GM10266 (cell line): ENCODE measurements at regions not wholly inside any gene's neighbourhood (a gene's known extent, or its start where the extent isn't known, plus 50 kb on each side); places are given as distances from the start of the nearest gene placed in this dataset.

Source experiments
- DNase-seq: peaks from one replicate; pipeline ENCODE4 v3.0.0; 2012; ENCODE audit errors: extremely low spot score
- TF ChIP-seq, protein P1 (sequence below): IDR thresholded peaks from 2 replicates; pipeline ENCODE4 v1.5.1; 2012; ENCODE audit warnings: mild to moderate bottlenecking, low read depth; ENCODE audit not compliant: control insufficient read depth, insufficient read depth; ENCODE audit errors: missing control alignments

- TF ChIP-seq, protein P1, sequence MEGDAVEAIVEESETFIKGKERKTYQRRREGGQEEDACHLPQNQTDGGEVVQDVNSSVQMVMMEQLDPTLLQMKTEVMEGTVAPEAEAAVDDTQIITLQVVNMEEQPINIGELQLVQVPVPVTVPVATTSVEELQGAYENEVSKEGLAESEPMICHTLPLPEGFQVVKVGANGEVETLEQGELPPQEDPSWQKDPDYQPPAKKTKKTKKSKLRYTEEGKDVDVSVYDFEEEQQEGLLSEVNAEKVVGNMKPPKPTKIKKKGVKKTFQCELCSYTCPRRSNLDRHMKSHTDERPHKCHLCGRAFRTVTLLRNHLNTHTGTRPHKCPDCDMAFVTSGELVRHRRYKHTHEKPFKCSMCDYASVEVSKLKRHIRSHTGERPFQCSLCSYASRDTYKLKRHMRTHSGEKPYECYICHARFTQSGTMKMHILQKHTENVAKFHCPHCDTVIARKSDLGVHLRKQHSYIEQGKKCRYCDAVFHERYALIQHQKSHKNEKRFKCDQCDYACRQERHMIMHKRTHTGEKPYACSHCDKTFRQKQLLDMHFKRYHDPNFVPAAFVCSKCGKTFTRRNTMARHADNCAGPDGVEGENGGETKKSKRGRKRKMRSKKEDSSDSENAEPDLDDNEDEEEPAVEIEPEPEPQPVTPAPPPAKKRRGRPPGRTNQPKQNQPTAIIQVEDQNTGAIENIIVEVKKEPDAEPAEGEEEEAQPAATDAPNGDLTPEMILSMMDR: no peak
- no peak for DNase-seq
These were observed 162.6 kb upstream of the GRIK2 start for GRCh38 chr6:101230866-101231265.

DNA sequence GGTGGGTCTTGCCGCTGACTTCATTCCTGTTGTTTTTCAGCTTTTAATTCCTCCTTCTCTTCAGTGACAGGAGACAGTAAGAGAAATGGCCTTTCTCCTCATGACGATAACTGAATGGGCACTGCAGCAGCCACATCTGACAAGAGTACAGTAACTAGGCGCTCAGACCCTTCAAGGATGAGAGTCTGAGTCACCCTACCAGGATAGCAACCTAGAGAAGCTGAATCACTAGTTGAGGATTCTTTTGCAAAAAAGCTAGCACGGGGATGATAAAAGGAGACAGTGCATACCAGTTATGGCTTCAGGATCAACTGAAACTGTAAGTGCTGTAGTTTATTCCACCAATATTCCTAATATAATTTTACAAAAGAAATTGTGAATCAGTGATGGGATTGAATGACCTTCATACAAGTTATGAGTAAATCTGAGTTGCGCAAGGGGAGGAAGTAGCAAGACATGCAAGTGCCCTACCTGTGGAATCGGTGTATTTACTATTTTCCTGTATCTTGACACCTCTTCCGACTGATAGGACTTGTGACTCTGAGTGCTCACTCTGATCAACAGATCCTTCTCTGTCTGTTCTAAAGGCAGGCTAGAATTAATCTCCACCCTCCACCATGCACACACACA lies 161.8 kb upstream of the GRIK2 start:
- TF ChIP-seq, protein P1: no peak
- no peak for DNase-seq

DNA sequence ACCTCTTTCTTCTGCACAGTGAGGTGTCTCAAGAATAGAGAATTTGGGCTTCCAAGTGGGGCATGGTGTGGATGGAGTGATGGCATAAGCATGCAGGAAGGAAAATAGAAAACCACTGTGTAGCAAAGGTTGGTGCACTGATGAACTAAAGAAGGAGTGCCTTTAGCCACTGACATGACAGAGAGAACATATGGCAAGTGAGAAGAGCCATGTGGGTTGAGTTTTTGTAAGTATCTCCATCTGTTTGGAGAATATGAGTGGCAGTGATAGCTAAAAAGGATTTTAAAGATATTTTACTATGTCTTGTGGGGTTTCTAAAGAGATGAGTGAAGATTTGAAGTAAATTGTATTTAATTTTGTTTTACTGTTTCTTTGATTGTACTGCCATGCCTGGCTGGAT lies 160.5 kb upstream of the GRIK2 start:
- TF ChIP-seq, protein P1: no peak
- DNase-seq: no peak

DNA sequence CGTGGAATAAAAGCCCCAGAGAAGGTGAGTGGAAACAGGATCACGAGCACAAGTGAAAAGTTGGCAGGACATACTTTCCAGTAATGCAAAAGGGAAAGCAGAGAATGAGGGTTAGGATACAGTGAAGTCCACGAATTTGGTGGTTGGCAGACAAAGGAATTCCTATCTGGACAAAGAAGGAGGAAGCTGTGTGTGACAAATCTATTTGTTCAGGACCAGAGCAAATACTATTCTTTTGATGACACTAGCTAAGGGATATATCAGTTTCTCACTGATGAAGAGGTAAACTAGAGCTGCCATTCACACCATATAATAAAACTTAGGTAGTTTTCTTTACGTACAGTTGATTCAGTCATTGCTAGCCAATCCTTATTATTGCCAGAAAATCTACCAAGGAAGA lies 156.8 kb upstream of the GRIK2 start:
- TF ChIP-seq, protein P1: no peak
- DNase-seq: no peak

DNA sequence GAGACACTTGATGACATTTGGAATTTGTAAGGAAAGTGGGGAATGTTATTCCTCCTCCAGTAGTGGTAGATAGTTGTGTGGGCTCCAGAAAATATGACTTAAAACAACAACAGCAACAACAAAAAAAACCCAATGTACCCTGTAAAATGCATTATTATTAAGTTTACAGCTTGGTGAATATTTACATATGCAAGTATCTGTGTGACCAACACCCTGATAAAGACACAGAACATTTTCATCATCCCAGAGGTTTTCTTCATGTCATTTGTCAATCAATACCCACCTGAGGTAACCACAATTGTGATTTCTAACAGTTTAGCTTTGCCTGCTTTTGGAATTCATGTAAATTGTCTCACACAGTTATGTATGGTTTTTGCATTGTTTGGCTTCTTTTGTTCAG lies 152.1 kb upstream of the GRIK2 start:
- DNase-seq: no peak
- TF ChIP-seq, protein P1: no peak

- DNase-seq: no peak
- TF ChIP-seq, protein P1: no peak
These were observed 144.0 kb upstream of the GRIK2 start for GRCh38 chr6:101249470-101249869.

DNA sequence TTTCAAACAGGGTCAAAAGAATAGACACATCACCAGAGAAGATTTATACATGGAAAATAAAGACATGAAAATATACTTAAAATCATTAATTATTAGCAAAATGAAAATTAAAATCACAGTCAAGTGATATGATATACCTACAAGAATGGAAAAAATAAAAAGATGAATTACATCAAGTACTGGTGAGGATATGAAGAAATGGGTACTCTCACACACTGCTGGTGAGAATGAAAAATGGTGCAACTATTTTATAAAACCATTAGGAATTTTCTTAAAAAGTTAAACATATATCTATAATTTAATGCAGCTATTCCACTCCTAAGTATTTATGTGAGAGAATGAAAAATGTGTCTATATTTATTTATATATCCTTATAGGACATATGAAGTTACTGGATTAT lies 136.3 kb upstream of the GRIK2 start:
- no peak for DNase-seq
- TF ChIP-seq, protein P1: no peak
